ENCODE measurements at regions not wholly inside any gene's neighbourhood (a gene's known extent, or its start where the extent isn't known, plus 50 kb on each side); places are given as distances from the start of the nearest gene placed in this dataset.

DNA sequence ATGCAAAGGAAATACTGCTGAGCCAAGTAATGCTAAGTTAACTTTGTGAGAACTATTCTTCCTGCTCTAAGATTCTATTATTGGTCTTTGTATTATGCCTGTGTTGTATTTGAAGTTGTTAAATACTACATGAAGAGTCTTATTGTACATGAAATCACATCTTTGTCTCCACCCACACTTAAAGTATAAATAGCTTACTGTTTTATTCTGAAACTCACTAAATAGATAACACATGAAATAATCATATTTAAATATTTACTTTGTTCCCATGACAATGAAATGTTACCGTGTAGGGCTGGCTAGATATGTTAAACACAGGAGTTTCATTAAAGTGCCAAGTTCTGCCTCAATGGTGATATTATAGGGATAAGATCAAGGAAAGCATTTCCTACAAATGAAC is 562.1 kb upstream of the ATXN8OS start:
- POLR2A ChIA-PET = no interaction called here
- Histone ChIP-seq H3K27me3 (ENCODE audit: control insufficient read depth, insufficient read depth, low read length) (no peaks in the 10 kb centered on the region), H3K36me3 (ENCODE audit: control insufficient read depth, insufficient read depth, low read length) (no peaks in the 10 kb centered on the region), H3K9me3 (ENCODE audit: control insufficient read depth, insufficient read depth, low read depth, low read length) (no peaks in the 10 kb centered on the region), H3K4me1 (ENCODE audit: control insufficient read depth, insufficient read depth, low read length) (no peaks in the 10 kb centered on the region), H3K4me3 (ENCODE audit: low read depth in 2 of 2, low read length in 2 of 2) (no peak overlapping the region), H3K27ac (ENCODE audit: low read length) (no peak overlapping the region)
- DNase-seq (ENCODE audit: low read depth, low spot score) = no peak
- no TSS peak for BruUV-seq (replicated peaks)
- in situ Hi-C loops (cut with HindIII; ENCODE audit: low pct_unique_long_range_greater_than_20kb, low sequenced_read_pairs) = no loop called here
- intact Hi-C loops (cut with micrococcal nuclease; ENCODE audit: unreplicated experiment) = no loop called here
- CTCF ChIA-PET = no interaction called here
- no peak for ATAC-seq
- TF ChIP-seq TCF7L2 (IDR thresholded peaks at IDR 0.05; ENCODE audit: low read depth, low read length) = no peak
- no peak for TF ChIP-seq POLR2AphosphoS5 (IDR thresholded peaks at IDR 0.05; ENCODE audit: low read depth, low read length)
- TF ChIP-seq, protein P1, sequence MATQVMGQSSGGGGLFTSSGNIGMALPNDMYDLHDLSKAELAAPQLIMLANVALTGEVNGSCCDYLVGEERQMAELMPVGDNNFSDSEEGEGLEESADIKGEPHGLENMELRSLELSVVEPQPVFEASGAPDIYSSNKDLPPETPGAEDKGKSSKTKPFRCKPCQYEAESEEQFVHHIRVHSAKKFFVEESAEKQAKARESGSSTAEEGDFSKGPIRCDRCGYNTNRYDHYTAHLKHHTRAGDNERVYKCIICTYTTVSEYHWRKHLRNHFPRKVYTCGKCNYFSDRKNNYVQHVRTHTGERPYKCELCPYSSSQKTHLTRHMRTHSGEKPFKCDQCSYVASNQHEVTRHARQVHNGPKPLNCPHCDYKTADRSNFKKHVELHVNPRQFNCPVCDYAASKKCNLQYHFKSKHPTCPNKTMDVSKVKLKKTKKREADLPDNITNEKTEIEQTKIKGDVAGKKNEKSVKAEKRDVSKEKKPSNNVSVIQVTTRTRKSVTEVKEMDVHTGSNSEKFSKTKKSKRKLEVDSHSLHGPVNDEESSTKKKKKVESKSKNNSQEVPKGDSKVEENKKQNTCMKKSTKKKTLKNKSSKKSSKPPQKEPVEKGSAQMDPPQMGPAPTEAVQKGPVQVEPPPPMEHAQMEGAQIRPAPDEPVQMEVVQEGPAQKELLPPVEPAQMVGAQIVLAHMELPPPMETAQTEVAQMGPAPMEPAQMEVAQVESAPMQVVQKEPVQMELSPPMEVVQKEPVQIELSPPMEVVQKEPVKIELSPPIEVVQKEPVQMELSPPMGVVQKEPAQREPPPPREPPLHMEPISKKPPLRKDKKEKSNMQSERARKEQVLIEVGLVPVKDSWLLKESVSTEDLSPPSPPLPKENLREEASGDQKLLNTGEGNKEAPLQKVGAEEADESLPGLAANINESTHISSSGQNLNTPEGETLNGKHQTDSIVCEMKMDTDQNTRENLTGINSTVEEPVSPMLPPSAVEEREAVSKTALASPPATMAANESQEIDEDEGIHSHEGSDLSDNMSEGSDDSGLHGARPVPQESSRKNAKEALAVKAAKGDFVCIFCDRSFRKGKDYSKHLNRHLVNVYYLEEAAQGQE (IDR thresholded peaks at IDR 0.05; ENCODE audit: insufficient read depth in 1 of 2, low read depth in 2 of 2, low read length in 1 of 2) = no peak
- no peak for TF ChIP-seq SIN3A (IDR thresholded peaks at IDR 0.05; ENCODE audit: borderline replicate concordance, insufficient read depth, low read depth, low read length)
- TF ChIP-seq, protein P2, sequence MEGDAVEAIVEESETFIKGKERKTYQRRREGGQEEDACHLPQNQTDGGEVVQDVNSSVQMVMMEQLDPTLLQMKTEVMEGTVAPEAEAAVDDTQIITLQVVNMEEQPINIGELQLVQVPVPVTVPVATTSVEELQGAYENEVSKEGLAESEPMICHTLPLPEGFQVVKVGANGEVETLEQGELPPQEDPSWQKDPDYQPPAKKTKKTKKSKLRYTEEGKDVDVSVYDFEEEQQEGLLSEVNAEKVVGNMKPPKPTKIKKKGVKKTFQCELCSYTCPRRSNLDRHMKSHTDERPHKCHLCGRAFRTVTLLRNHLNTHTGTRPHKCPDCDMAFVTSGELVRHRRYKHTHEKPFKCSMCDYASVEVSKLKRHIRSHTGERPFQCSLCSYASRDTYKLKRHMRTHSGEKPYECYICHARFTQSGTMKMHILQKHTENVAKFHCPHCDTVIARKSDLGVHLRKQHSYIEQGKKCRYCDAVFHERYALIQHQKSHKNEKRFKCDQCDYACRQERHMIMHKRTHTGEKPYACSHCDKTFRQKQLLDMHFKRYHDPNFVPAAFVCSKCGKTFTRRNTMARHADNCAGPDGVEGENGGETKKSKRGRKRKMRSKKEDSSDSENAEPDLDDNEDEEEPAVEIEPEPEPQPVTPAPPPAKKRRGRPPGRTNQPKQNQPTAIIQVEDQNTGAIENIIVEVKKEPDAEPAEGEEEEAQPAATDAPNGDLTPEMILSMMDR (IDR thresholded peaks at IDR 0.05) = no peak

DNA sequence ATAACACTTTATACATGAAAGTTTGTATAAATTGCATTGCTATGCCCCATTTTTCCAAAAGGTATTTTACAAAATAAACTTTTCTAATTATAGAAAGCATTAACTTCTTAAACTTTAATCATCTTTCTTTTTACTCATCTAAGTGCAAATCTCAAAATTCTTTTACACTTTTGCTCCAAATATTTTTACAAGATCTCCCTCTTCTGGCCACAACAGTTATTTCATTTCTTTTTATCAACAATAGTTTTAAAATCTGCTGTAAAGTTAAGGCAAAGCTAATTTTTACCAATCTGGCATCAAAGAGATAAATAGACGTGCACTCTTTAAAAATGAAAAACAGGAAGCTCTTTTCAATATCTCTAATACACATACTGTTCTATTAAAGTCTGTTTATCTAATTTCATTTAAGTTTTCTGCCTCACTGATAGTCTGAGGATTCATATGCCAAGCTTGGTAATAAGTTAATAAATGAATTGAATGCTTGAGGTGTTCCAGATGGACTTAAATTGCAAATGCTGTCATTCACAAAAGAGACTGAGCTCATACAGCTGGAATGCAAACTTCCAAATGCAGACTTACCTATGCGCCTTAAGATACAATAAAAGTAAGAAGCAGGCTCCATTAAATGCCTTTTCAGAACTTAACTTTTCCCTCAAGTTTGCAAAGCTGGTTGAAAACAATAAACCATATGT is 583.0 kb upstream of the ATXN8OS start:
- H3K4me3 ChIP-seq (ENCODE audit: low read depth in 2 of 2, low read length in 2 of 2) = no peak overlapping the region
- in situ Hi-C loops (cut with HindIII; ENCODE audit: low pct_unique_long_range_greater_than_20kb, low sequenced_read_pairs) = no loop called here
- no peaks in the 10 kb centered on the region for H3K9me3 ChIP-seq (ENCODE audit: control insufficient read depth, insufficient read depth, low read depth, low read length)
- no peaks in the 10 kb centered on the region for H3K36me3 ChIP-seq (ENCODE audit: control insufficient read depth, insufficient read depth, low read length)
- no peak for TF ChIP-seq POLR2AphosphoS5 (IDR thresholded peaks at IDR 0.05; ENCODE audit: low read depth, low read length)
- no peak for TF ChIP-seq SIN3A (IDR thresholded peaks at IDR 0.05; ENCODE audit: borderline replicate concordance, insufficient read depth, low read depth, low read length)
- no peak for TF ChIP-seq TCF7L2 (IDR thresholded peaks at IDR 0.05; ENCODE audit: low read depth, low read length)
- TF ChIP-seq, protein P1 (IDR thresholded peaks at IDR 0.05; ENCODE audit: insufficient read depth in 1 of 2, low read depth in 2 of 2, low read length in 1 of 2) = no peak
- TF ChIP-seq, protein P2 (IDR thresholded peaks at IDR 0.05) = no peak; the same call in 1 of the 2 replicates
- DNase-seq (ENCODE audit: low read depth, low spot score) (no peak), ATAC-seq (no peak)
- H3K27ac ChIP-seq (ENCODE audit: low read length) = no peak overlapping the region
- H3K27me3 ChIP-seq (ENCODE audit: control insufficient read depth, insufficient read depth, low read length) = no peaks in the 10 kb centered on the region
- BruUV-seq (replicated peaks) = no TSS peak
- intact Hi-C loops (cut with micrococcal nuclease; ENCODE audit: unreplicated experiment) = no loop called here
- POLR2A ChIA-PET = no interaction called here
- CTCF ChIA-PET = no interaction called here
- no peaks in the 10 kb centered on the region for H3K4me1 ChIP-seq (ENCODE audit: control insufficient read depth, insufficient read depth, low read length)
